ENCODE measurements at regions not wholly inside any gene's neighbourhood (a gene's known extent, or its start where the extent isn't known, plus 50 kb on each side); places are given as distances from the start of the nearest gene placed in this dataset.

GRCh38 chr3:16675805-16676204, 70.6 kb upstream of the DAZL start:
- Histone ChIP-seq H3K27me3 (replicated peaks; ENCODE audit: control insufficient read depth, insufficient read depth, low read length) (no peaks in the 10 kb centered on the region), H3K9me3 (ENCODE audit: control insufficient read depth, low read length) (peaks cover 9% of the 10 kb centered on the region), H3K4me3 (ENCODE audit: low read length) (no peak overlapping the region), H3K9ac (ENCODE audit: low read length) (no peak overlapping the region), H3K36me3 (ENCODE audit: control insufficient read depth, insufficient read depth, low read length, severe bottlenecking) (no peaks in the 10 kb centered on the region), H3K4me1 (ENCODE audit: control insufficient read depth, insufficient read depth, low read length) (peaks cover 8% of the 10 kb centered on the region)
- DNase-seq (ENCODE audit: low read depth), result no peak

- H3K36me3 ChIP-seq (ENCODE audit: control insufficient read depth, insufficient read depth, low read length, severe bottlenecking), result no peaks in the 10 kb centered on the region
- H3K4me1 ChIP-seq (ENCODE audit: control insufficient read depth, insufficient read depth, low read length), result peaks cover 4% of the 10 kb centered on the region
- H3K27me3 ChIP-seq (replicated peaks; ENCODE audit: control insufficient read depth, insufficient read depth, low read length), result no peaks in the 10 kb centered on the region
- no peak overlapping the region for H3K4me3 ChIP-seq (ENCODE audit: low read length)
- no peaks in the 10 kb centered on the region for H3K9me3 ChIP-seq (ENCODE audit: control insufficient read depth, low read length)
- no peak overlapping the region for H3K9ac ChIP-seq (ENCODE audit: low read length)
- no peak for DNase-seq (ENCODE audit: low read depth)
These were observed 81.5 kb upstream of the DAZL start for GRCh38 chr3:16686679-16687078.

DNA sequence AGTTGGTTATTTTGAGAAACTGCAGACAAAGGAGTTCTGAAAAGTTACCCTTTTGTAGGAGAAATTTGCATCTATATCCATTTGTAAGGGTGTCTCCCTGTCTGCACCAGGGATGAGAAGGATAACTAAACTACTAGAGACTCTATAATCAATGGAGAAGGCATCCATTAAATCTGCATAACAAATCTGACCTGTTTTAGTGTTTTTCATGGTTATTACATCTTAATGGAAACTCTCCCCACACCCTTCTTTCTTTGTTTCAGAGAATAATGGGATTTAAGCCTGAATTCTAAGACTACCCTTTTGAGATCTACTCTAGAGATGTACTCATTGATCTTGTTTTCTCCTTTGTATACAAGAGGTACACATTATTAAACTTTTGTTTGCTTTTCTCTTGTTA, 82.0 kb upstream of the DAZL start:
- Histone ChIP-seq H3K9ac (ENCODE audit: low read length) (no peak overlapping the region), H3K4me3 (ENCODE audit: low read length) (no peak overlapping the region), H3K27me3 (replicated peaks; ENCODE audit: control insufficient read depth, insufficient read depth, low read length) (no peaks in the 10 kb centered on the region), H3K9me3 (ENCODE audit: control insufficient read depth, low read length) (no peaks in the 10 kb centered on the region), H3K4me1 (ENCODE audit: control insufficient read depth, insufficient read depth, low read length) (peaks cover 9% of the 10 kb centered on the region), H3K36me3 (ENCODE audit: control insufficient read depth, insufficient read depth, low read length, severe bottlenecking) (no peaks in the 10 kb centered on the region)
- DNase-seq (ENCODE audit: low read depth), result no peak

- no peak overlapping the region for H3K4me3 ChIP-seq (ENCODE audit: low read length)
- H3K4me1 ChIP-seq (ENCODE audit: control insufficient read depth, insufficient read depth, low read length), result peaks cover 28% of the 10 kb centered on the region
- no peaks in the 10 kb centered on the region for H3K36me3 ChIP-seq (ENCODE audit: control insufficient read depth, insufficient read depth, low read length, severe bottlenecking)
- no peaks in the 10 kb centered on the region for H3K27me3 ChIP-seq (replicated peaks; ENCODE audit: control insufficient read depth, insufficient read depth, low read length)
- peak overlapping the region; percentile 31 for H3K9ac ChIP-seq (ENCODE audit: low read length)
- H3K9me3 ChIP-seq (ENCODE audit: control insufficient read depth, low read length), result no peaks in the 10 kb centered on the region
- no peak for DNase-seq (ENCODE audit: low read depth)
These were observed 87.5 kb upstream of the DAZL start for GRCh38 chr3:16692486-16693344.

GRCh38 chr3:16693820-16694219, 88.6 kb upstream of the DAZL start:
- Histone ChIP-seq H3K4me3 (ENCODE audit: low read length) (no peak overlapping the region), H3K9ac (ENCODE audit: low read length) (no peak overlapping the region), H3K27me3 (replicated peaks; ENCODE audit: control insufficient read depth, insufficient read depth, low read length) (no peaks in the 10 kb centered on the region), H3K4me1 (ENCODE audit: control insufficient read depth, insufficient read depth, low read length) (peaks cover 39% of the 10 kb centered on the region), H3K9me3 (ENCODE audit: control insufficient read depth, low read length) (no peaks in the 10 kb centered on the region), H3K36me3 (ENCODE audit: control insufficient read depth, insufficient read depth, low read length, severe bottlenecking) (no peaks in the 10 kb centered on the region)
- DNase-seq (ENCODE audit: low read depth), result no peak

- peaks cover 40% of the 10 kb centered on the region for H3K4me1 ChIP-seq (ENCODE audit: control insufficient read depth, insufficient read depth, low read length)
- no peak overlapping the region for H3K9ac ChIP-seq (ENCODE audit: low read length)
- H3K27me3 ChIP-seq (replicated peaks; ENCODE audit: control insufficient read depth, insufficient read depth, low read length), result no peaks in the 10 kb centered on the region
- no peak for DNase-seq (ENCODE audit: low read depth)
- H3K36me3 ChIP-seq (ENCODE audit: control insufficient read depth, insufficient read depth, low read length, severe bottlenecking), result no peaks in the 10 kb centered on the region
- H3K9me3 ChIP-seq (ENCODE audit: control insufficient read depth, low read length), result no peaks in the 10 kb centered on the region
- H3K4me3 ChIP-seq (ENCODE audit: low read length), result no peak overlapping the region
These were observed 90.5 kb upstream of the DAZL start for GRCh38 chr3:16695710-16696109.

GRCh38 chr3:16697443-16698147, 92.4 kb upstream of the DAZL start:
- DNase-seq (ENCODE audit: low read depth), result peak; percentile 33
- H3K36me3 ChIP-seq (ENCODE audit: control insufficient read depth, insufficient read depth, low read length, severe bottlenecking), result no peaks in the 10 kb centered on the region
- no peaks in the 10 kb centered on the region for H3K9me3 ChIP-seq (ENCODE audit: control insufficient read depth, low read length)
- peak overlapping the region; percentile 30 for H3K9ac ChIP-seq (ENCODE audit: low read length)
- no peaks in the 10 kb centered on the region for H3K27me3 ChIP-seq (replicated peaks; ENCODE audit: control insufficient read depth, insufficient read depth, low read length)
- H3K4me3 ChIP-seq (ENCODE audit: low read length), result peak overlapping the region; percentile 41
- H3K4me1 ChIP-seq (ENCODE audit: control insufficient read depth, insufficient read depth, low read length), result peaks cover 28% of the 10 kb centered on the region

- H3K36me3 ChIP-seq (ENCODE audit: control insufficient read depth, insufficient read depth, low read length, severe bottlenecking), result no peaks in the 10 kb centered on the region
- no peak for DNase-seq (ENCODE audit: low read depth)
- H3K9ac ChIP-seq (ENCODE audit: low read length), result no peak overlapping the region
- no peaks in the 10 kb centered on the region for H3K9me3 ChIP-seq (ENCODE audit: control insufficient read depth, low read length)
- no peaks in the 10 kb centered on the region for H3K27me3 ChIP-seq (replicated peaks; ENCODE audit: control insufficient read depth, insufficient read depth, low read length)
- H3K4me3 ChIP-seq (ENCODE audit: low read length), result no peak overlapping the region
- peaks cover 25% of the 10 kb centered on the region for H3K4me1 ChIP-seq (ENCODE audit: control insufficient read depth, insufficient read depth, low read length)
These were observed 95.4 kb upstream of the DAZL start for GRCh38 chr3:16700651-16701050.

GRCh38 chr3:16704941-16705340, 99.7 kb upstream of the DAZL start:
- H3K9ac ChIP-seq (ENCODE audit: low read length), result no peak overlapping the region
- no peaks in the 10 kb centered on the region for H3K9me3 ChIP-seq (ENCODE audit: control insufficient read depth, low read length)
- H3K36me3 ChIP-seq (ENCODE audit: control insufficient read depth, insufficient read depth, low read length, severe bottlenecking), result no peaks in the 10 kb centered on the region
- H3K4me1 ChIP-seq (ENCODE audit: control insufficient read depth, insufficient read depth, low read length), result peaks cover 4% of the 10 kb centered on the region
- H3K4me3 ChIP-seq (ENCODE audit: low read length), result no peak overlapping the region
- no peak for DNase-seq (ENCODE audit: low read depth)
- no peaks in the 10 kb centered on the region for H3K27me3 ChIP-seq (replicated peaks; ENCODE audit: control insufficient read depth, insufficient read depth, low read length)

DNA sequence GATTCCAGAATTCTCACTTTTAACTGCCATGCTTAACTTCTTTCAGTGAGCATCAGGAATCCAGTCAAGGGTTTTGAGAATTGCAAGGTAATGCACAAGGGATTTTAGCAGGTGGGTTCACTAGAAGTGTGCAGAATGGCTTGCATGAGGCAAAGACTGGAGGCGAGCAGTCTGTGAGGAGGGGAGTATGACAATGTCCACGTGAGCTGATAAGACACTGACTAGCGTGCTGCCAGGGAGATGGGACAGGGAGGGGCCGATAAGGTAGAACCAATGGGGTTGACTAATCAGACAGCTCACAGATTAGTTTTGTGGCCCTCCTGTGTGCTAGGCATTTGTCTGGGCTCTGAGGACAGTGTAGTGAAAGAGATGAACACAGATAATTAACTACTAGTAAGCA, 102.0 kb upstream of the DAZL start:
- peaks cover 7% of the 10 kb centered on the region for H3K4me1 ChIP-seq (ENCODE audit: control insufficient read depth, insufficient read depth, low read length)
- DNase-seq (ENCODE audit: low read depth), result no peak

DNA sequence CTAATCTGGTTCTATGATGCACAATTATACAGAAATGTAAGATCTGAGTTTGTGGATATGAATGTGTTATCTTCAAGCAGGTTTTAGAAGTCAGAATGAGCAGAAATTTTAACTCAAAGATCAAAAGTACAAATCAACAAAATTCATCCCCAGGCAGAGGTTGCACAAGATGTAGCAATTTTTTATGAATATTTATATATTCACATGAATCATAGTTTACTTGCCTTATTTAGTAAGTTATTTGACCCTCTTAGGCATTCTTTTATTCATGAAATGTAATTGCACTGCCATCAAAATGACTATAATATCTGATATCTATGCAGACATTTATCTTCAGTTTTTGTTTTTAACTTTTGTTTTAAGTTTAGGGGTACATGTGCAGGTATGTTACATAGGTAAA, 103.1 kb upstream of the DAZL start:
- Histone ChIP-seq H3K9me3 (ENCODE audit: control insufficient read depth, low read length) (peaks cover 3% of the 10 kb centered on the region), H3K9ac (ENCODE audit: low read length) (no peak overlapping the region), H3K27me3 (replicated peaks; ENCODE audit: control insufficient read depth, insufficient read depth, low read length) (no peaks in the 10 kb centered on the region), H3K4me1 (ENCODE audit: control insufficient read depth, insufficient read depth, low read length) (peaks cover 7% of the 10 kb centered on the region), H3K4me3 (ENCODE audit: low read length) (no peak overlapping the region), H3K36me3 (ENCODE audit: control insufficient read depth, insufficient read depth, low read length, severe bottlenecking) (no peaks in the 10 kb centered on the region)
- peak; percentile 28 for DNase-seq (ENCODE audit: low read depth)

More for the DNA sequence above, 102.0 kb upstream of the DAZL start:
- H3K27me3 ChIP-seq (replicated peaks; ENCODE audit: control insufficient read depth, insufficient read depth, low read length), result no peaks in the 10 kb centered on the region
- no peak overlapping the region for H3K9ac ChIP-seq (ENCODE audit: low read length)
- H3K36me3 ChIP-seq (ENCODE audit: control insufficient read depth, insufficient read depth, low read length, severe bottlenecking), result no peaks in the 10 kb centered on the region
- no peaks in the 10 kb centered on the region for H3K9me3 ChIP-seq (ENCODE audit: control insufficient read depth, low read length)
- H3K4me3 ChIP-seq (ENCODE audit: low read length), result no peak overlapping the region
